Panc1 (cell line): ENCODE measurements at regions not wholly inside any gene's neighbourhood (a gene's known extent, or its start where the extent isn't known, plus 50 kb on each side); places are given as distances from the start of the nearest gene placed in this dataset.
"Not testable (repeated sequence)": the region's sequence is repeated elsewhere in the genome, so short reads cannot be mapped to it uniquely, and the experiment has no call there.

Experiments
- ATAC-seq: fragments of 200-7000 bp; cut with Tn5 transposase; 2 replicates; pipeline ENCODE4 v1.9.1; 2020; ENCODE audit warnings: mild to moderate bottlenecking, moderate library complexity
- BruUV-seq: library from RNA; stranded (reverse); fragments of 400-500 nt; replicated peaks from 2 replicates; lab custom pipeline; 2021; lab: Mats Ljungman, UMichigan
- CTCF ChIA-PET: fragments of 300-600 bp; sonication (Branson Sonifier 250); formaldehyde crosslinking; loops from one replicate; lab custom pipeline; 2022; ENCODE audit warnings: antibody characterized with exemption; lab: Charles Lee
- POLR2A ChIA-PET: fragments of 300-600 bp; sonication (Branson Sonifier 250); formaldehyde crosslinking; loops from one replicate; lab custom pipeline; 2022; ENCODE audit warnings: antibody characterized with exemption; lab: Charles Lee
- DNase-seq: peaks from one replicate; pipeline ENCODE4 v3.0.0-alpha.2; 2010; ENCODE audit warnings: low read depth, low spot score
- H3K27ac ChIP-seq: 2 replicates; pipeline ENCODE4 v1.5.1; 2011; ENCODE audit warnings: mild to moderate bottlenecking, low read length, inconsistent platforms
- H3K27me3 ChIP-seq: fragments of 200-500 bp; sonication (Bioruptor generic); 2 replicates; pipeline ENCODE4 v1.6.0; 2014; ENCODE audit warnings: low read length, inconsistent platforms; ENCODE audit not compliant: control insufficient read depth, insufficient read depth
- H3K36me3 ChIP-seq: fragments of 200-500 bp; sonication (Bioruptor generic); 2 replicates; pipeline ENCODE4 v1.5.1; 2014; ENCODE audit warnings: inconsistent platforms, mild to moderate bottlenecking, low read length, moderate library complexity; ENCODE audit not compliant: control insufficient read depth, insufficient read depth
- H3K4me1 ChIP-seq: 2 replicates; pipeline ENCODE4 v1.5.1; 2011; ENCODE audit warnings: inconsistent platforms, mild to moderate bottlenecking, low read length, moderate library complexity; ENCODE audit not compliant: control insufficient read depth, insufficient read depth
- H3K4me3 ChIP-seq, 2 experiments: 2 replicates each; pipeline ENCODE4 v1.5.1; 2011 to 2012; ENCODE audit warnings: low read depth in 2 of 2, low read length in 2 of 2, mild to moderate bottlenecking in 2 of 2, inconsistent platforms in 1 of 2, moderate library complexity in 1 of 2
- H3K9me3 ChIP-seq: fragments of 200-500 bp; sonication (Bioruptor generic); 2 replicates; pipeline ENCODE4 v1.5.1; 2014; ENCODE audit warnings: low read depth, mild to moderate bottlenecking, inconsistent platforms, low read length, moderate library complexity; ENCODE audit not compliant: control insufficient read depth, insufficient read depth
- in situ Hi-C: cut with HindIII; loops from 2 replicates; pipeline ENCODE4 v1.10.0; 2016; ENCODE audit warnings: low sequenced_read_pairs, low pct_unique_long_range_greater_than_20kb
- intact Hi-C: fragments of 100-400 bp; cut with micrococcal nuclease; formaldehyde crosslinking; loops from one replicate; pipeline ENCODE4 v1.10.0; 2022; ENCODE audit not compliant: unreplicated experiment

DNA sequence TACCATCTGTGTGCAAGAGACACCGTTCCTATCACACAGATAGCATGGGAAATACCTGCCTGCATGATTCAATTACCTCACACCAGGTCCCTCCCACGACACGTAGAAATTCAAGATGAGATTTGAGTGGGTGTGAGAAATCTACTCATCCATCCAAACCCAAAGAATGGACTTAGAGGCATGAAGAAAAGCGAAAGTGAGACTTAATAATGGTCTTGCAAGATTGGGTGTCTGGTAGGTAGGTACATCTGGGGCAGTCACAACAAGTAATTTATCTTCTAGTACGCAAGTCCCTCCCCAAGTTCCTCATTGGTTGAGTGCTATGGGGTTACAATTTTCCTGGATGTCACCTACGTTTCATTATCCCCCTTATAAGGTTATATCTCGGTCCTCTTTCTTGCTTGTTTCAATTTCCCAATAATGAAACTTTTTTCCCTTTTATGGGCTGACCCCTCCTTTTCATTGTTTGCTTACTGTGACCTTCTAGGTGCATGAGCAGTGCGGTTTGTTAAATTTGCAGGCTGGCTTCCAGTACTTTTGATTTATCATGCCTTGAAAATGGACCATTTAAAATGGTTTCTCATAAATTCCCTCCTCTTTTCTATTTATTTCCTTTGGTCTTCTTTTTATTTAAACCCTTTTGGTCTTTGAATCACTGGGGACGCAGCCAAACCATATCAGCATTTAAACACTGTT, 63.1 kb upstream of the ZNF658 start:
- in situ Hi-C loops, H3K9me3 ChIP-seq, H3K27me3 ChIP-seq, POLR2A ChIA-PET, H3K4me1 ChIP-seq, H3K27ac ChIP-seq, H3K36me3 ChIP-seq, CTCF ChIA-PET, H3K4me3 ChIP-seq, BruUV-seq, intact Hi-C loops, ATAC-seq, DNase-seq: not testable (repeated sequence)
